ENCODE measurements at regions not wholly inside any gene's neighbourhood (a gene's known extent, or its start where the extent isn't known, plus 50 kb on each side); places are given as distances from the start of the nearest gene placed in this dataset.

- TF ChIP-seq CTCF (conservative IDR thresholded peaks at IDR 0.05; ENCODE audit: low read length) (no peak), EZH2phosphoT487 (IDR thresholded peaks at IDR 0.05; ENCODE audit: borderline replicate concordance) (no peak)
Measured at GRCh38 chr5:56499901-56500300, 266.8 kb upstream of the ANKRD55 start.

Data from Loucy (cell line).